RCC 7860 (cell line): ENCODE measurements at regions not wholly inside any gene's neighbourhood (a gene's known extent, or its start where the extent isn't known, plus 50 kb on each side); places are given as distances from the start of the nearest gene placed in this dataset.
"Not testable (repeated sequence)": the region's sequence is repeated elsewhere in the genome, so short reads cannot be mapped to it uniquely, and the experiment has no call there.

Source experiments
- DNase-seq: peaks from one replicate; pipeline ENCODE4 v3.0.0-alpha.2; 2015; ENCODE audit warnings: low spot score
- FAIRE-seq: peaks from 2 replicates; lab custom pipeline; 2012; peaks lifted over from hg19 to GRCh38; lab: Jason Lieb, UNC

GRCh38 chr14:28820677-28821076, 54.1 kb downstream of the FOXG1 start:
- no peak for DNase-seq
- FAIRE-seq = no peak

- no peak for DNase-seq
- no peak for FAIRE-seq
Observed at GRCh38 chr14:28821993-28822392, 55.4 kb downstream of the FOXG1 start.

GRCh38 chr14:28823245-28823644, 56.7 kb downstream of the FOXG1 start:
- FAIRE-seq (no peak), DNase-seq (no peak)

- DNase-seq = no peak
- FAIRE-seq = no peak
Observed at GRCh38 chr14:28830115-28830534, 63.5 kb downstream of the FOXG1 start.

GRCh38 chr14:28831126-28831525, 64.5 kb downstream of the FOXG1 start:
- FAIRE-seq = no peak
- DNase-seq = no peak

GRCh38 chr14:28842569-28842968, 76.0 kb downstream of the FOXG1 start:
- not testable (repeated sequence) for FAIRE-seq, DNase-seq

- no peak for DNase-seq
- no peak for FAIRE-seq
Observed at GRCh38 chr14:28867571-28867970, 101.0 kb downstream of the FOXG1 start.

GRCh38 chr14:28870033-28870564, 103.5 kb downstream of the FOXG1 start:
- FAIRE-seq = no peak
- no peak for DNase-seq

- FAIRE-seq = no peak
- no peak for DNase-seq
Observed at GRCh38 chr14:28875934-28876571, 109.5 kb downstream of the FOXG1 start.

GRCh38 chr14:28876572-28876945, 110.0 kb downstream of the FOXG1 start:
- no peak for DNase-seq
- no peak for FAIRE-seq

GRCh38 chr14:28877923-28878322, 111.3 kb downstream of the FOXG1 start:
- FAIRE-seq = no peak
- no peak for DNase-seq

- FAIRE-seq (no peak), DNase-seq (no peak)
Observed at GRCh38 chr14:28879573-28879996, 113.0 kb downstream of the FOXG1 start.

GRCh38 chr14:28886940-28887339, 120.4 kb downstream of the FOXG1 start:
- FAIRE-seq (no peak), DNase-seq (no peak)

GRCh38 chr14:28895389-28895788, 128.8 kb downstream of the FOXG1 start:
- FAIRE-seq = no peak

GRCh38 chr14:28896337-28896736, 129.8 kb downstream of the FOXG1 start:
- DNase-seq = no peak
- FAIRE-seq = no peak

More at GRCh38 chr14:28895389-28895788, 128.8 kb downstream of the FOXG1 start:
- no peak for DNase-seq

GRCh38 chr14:28901631-28902030, 135.0 kb downstream of the FOXG1 start:
- FAIRE-seq (no peak), DNase-seq (no peak)

- no peak for FAIRE-seq
- DNase-seq = no peak
Observed at GRCh38 chr14:28902930-28903329, 136.3 kb downstream of the FOXG1 start.

GRCh38 chr14:28911521-28911920, 144.9 kb downstream of the FOXG1 start:
- DNase-seq (no peak), FAIRE-seq (no peak)

GRCh38 chr14:28913056-28913455, 146.5 kb downstream of the FOXG1 start:
- FAIRE-seq (no peak), DNase-seq (no peak)

GRCh38 chr14:28926122-28926521, 159.5 kb downstream of the FOXG1 start:
- FAIRE-seq (no peak), DNase-seq (no peak)

GRCh38 chr14:28931999-28932398, 165.4 kb downstream of the FOXG1 start:
- no peak for DNase-seq
- FAIRE-seq = no peak

- FAIRE-seq (no peak), DNase-seq (no peak)
Observed at GRCh38 chr14:28936601-28937000, 170.0 kb downstream of the FOXG1 start.

- FAIRE-seq (no peak), DNase-seq (no peak)
Observed at GRCh38 chr14:28941758-28942157, 175.2 kb downstream of the FOXG1 start.
